Activated T-cell treated with anti-CD3 and anti-CD28 coated beads, Interleukin-2, amount 50 U/mL, for 4 hours (primary cell): ENCODE measurements at regions not wholly inside any gene's neighbourhood (a gene's known extent, or its start where the extent isn't known, plus 50 kb on each side); places are given as distances from the start of the nearest gene placed in this dataset.

ENCODE experiments used
- ATAC-seq, 2 donors: fragments of 200-7000 bp; cut with Tn5 transposase; one replicate each; pipeline ENCODE4 v1.10.0; 2021
- DNase-seq: peaks from one replicate; pipeline ENCODE4 v3.0.0-alpha.2; 2020
- H3K27me3 Mint-ChIP-seq: one replicate; pipeline ENCODE4 v1.8.0; 2021; ENCODE audit warnings: low read depth, mixed read lengths
- H3K36me3 Mint-ChIP-seq: one replicate; pipeline ENCODE4 v1.8.0; 2022; ENCODE audit warnings: mixed read lengths; ENCODE audit not compliant: insufficient read depth
- H3K4me1 Mint-ChIP-seq: one replicate; pipeline ENCODE4 v1.8.0; 2021; ENCODE audit warnings: low read depth, mixed read lengths
- H3K4me3 Mint-ChIP-seq: one replicate; pipeline ENCODE4 v1.8.0; 2021; ENCODE audit warnings: mild to moderate bottlenecking, moderate library complexity, mixed read lengths
- H3K9me3 Mint-ChIP-seq: one replicate; pipeline ENCODE4 v1.8.0; 2021; ENCODE audit warnings: mixed read lengths

DNA sequence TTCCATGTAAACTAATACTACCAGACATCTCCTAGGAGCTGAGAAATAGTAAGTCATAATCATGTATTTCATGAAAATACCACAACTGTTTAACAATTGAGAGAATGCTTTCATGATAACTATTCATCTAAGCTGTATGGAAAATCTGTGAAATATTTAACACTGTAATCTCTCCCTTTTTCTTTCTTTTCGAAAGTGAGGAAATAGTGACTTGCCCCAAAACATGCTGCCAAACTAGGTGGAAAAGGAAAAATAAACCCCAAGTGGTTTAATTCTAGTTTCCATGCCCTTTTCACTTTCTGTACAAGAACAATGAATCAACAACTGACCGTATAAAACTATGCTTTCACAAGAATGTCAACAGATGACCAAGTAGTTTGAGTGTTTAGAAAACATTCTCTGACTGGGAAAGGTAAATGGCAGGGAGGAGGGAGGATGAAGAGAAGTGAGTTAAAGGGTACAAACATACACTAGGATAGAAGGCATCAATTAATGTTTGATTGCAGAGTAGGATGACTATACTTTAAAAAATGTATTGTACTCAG, 147.5 kb upstream of the AVPR1A start:
- H3K4me3 Mint-ChIP-seq, result no peak overlapping the region
- no peaks in the 10 kb centered on the region for H3K4me1 Mint-ChIP-seq
- H3K36me3 Mint-ChIP-seq, result no peaks in the 10 kb centered on the region
- no peak for ATAC-seq
- no peaks in the 10 kb centered on the region for H3K9me3 Mint-ChIP-seq
- H3K27me3 Mint-ChIP-seq, result no peaks in the 10 kb centered on the region
- no peak for DNase-seq

DNA sequence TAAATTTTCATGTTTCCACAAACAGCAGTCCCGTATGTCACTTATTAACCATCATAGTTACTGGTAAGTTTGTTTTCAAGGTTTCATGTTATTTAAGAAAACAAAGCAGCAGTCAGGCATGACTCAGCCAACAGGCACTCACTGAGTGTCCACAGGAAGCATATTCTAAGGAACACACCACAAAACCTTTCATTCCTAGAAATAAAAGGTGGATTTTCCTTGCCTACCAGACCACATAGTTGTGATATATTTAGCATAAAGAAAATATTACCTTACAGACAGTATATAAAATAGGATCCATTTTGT, 143.3 kb upstream of the AVPR1A start:
- Mint-ChIP-seq H3K9me3 (no peaks in the 10 kb centered on the region), H3K36me3 (no peaks in the 10 kb centered on the region), H3K27me3 (no peaks in the 10 kb centered on the region), H3K4me1 (no peaks in the 10 kb centered on the region), H3K4me3 (no peak overlapping the region)
- ATAC-seq (no peak), DNase-seq (no peak)

DNA sequence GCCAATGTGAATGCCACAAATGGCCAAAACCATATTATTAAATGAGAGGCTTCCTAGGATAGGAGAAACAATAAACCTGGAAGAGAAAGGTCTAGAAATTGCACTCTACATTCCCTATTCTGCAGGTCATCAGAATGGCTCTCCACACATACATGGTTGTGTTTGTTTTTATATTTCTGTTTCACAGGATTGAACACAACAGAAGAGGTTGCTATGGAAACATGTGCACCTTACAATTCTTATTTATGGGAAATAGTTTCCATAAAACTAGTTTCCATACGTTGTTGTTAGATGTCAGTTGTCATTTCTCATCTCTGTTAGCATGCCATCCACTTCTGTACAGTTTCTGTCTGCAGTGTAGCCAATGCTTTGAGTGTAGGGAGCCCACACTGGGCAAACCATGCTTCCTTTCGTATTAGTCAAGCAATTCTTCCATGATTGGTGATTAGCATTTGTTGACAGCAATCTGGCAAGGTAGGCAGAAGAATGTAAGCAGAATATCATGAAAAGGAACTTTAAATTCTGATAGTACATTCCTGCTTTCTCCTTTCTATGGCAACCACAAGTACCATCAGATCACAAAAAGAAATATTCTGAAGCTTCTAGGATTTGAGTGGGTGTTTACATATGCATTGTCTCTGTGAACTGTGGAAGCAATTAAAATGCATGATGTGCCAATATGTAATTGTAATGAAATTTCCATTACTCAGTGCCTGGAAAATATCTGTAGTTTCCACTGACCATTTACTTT, 141.6 kb upstream of the AVPR1A start:
- no peaks in the 10 kb centered on the region for H3K27me3 Mint-ChIP-seq
- DNase-seq (no peak), ATAC-seq (no peak)
- H3K4me3 Mint-ChIP-seq, result no peak overlapping the region
- no peaks in the 10 kb centered on the region for H3K36me3 Mint-ChIP-seq
- H3K4me1 Mint-ChIP-seq, result no peaks in the 10 kb centered on the region
- H3K9me3 Mint-ChIP-seq, result no peaks in the 10 kb centered on the region

DNA sequence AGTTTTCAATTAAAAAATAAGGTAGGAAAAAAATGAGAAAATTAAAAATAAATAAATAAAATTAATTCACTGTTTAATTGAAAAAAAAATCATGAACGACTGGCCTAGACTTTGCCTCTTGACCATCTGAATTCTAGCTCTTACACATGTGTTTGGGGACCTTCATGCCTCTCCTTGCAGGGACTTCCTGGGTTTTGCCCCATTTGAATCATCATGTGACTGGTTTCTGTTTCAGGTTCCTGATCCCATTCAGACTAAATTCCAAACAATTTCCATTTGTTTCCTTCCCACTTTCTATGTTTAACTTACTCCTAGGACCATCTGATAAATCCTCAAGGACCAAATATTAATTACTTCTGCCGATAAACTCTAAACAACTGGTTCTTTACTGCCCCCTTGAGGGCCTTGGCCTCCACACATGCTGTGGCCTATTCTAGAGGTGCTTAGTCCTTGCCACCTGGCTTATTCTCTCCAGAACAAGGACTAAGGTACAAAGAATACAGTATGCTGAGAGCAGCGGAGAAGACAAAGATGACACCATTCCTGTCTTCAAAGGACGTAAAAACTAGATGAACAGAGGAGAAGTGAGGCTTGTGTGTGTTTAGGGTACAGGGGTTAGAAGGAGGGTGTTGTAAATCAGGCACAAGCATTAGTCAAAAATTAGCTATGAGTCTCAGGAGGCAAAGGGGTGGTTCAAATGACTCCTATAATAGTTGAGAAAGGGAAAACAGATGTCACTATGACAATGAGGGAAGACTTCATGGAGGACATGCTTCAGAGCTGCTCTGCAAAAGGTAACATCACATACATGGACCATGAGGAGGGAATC, 125.8 kb upstream of the AVPR1A start:
- ATAC-seq, result no peak

DNA sequence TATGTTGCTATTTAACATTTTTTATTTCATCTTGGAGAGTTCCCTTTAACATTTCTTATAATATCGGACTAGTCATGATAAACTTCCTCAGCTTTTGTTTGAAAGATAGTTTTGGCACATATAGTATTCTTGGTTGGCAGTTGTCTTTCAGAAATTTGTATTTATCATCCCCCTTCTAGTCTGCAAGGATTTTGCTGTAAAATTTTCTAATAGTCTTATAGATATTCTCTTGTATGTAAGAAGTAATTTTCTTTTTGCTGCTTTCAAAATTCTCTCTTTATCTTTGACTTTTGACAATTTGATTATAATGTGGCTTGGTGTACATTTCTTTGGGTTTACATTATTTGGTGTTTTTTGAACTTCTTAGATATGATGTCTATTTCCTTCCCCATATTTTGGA, 116.0 kb upstream of the AVPR1A start:
- ATAC-seq (no peak), DNase-seq (no peak)
- Mint-ChIP-seq H3K4me1 (no peaks in the 10 kb centered on the region), H3K27me3 (no peaks in the 10 kb centered on the region), H3K4me3 (no peak overlapping the region), H3K9me3 (peaks cover 26% of the 10 kb centered on the region), H3K36me3 (no peaks in the 10 kb centered on the region)

More for the DNA sequence above, 125.8 kb upstream of the AVPR1A start:
- Mint-ChIP-seq H3K4me1 (no peaks in the 10 kb centered on the region), H3K27me3 (no peaks in the 10 kb centered on the region), H3K9me3 (no peaks in the 10 kb centered on the region), H3K4me3 (no peak overlapping the region), H3K36me3 (no peaks in the 10 kb centered on the region)
- no peak for DNase-seq

GRCh38 chr12:63264629-63265028, 113.6 kb upstream of the AVPR1A start:
- Mint-ChIP-seq H3K4me3 (no peak overlapping the region), H3K27me3 (no peaks in the 10 kb centered on the region), H3K36me3 (no peaks in the 10 kb centered on the region), H3K9me3 (peaks cover 26% of the 10 kb centered on the region), H3K4me1 (no peaks in the 10 kb centered on the region)
- ATAC-seq, result no peak
- no peak for DNase-seq

DNA sequence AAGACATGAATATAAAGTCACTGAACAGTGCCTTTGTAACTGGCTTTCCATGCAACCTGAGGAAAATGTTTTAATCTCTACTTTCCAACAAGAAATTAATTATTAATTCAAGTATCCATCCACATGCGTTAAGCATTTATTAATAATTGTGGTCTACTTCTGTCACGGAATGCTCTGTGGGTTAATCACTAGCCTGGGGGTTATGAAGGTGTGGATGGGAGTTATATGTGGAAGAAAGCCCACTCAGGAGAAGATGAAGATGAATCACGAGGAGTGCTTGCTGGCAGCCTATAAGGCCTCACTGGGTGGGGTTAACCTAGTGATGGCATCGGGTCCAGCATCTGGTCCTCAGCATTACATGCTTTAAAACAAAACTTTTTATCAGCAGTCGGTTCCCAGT, 99.5 kb upstream of the AVPR1A start:
- Mint-ChIP-seq H3K4me3 (no peak overlapping the region), H3K36me3 (no peaks in the 10 kb centered on the region), H3K9me3 (no peaks in the 10 kb centered on the region), H3K4me1 (no peaks in the 10 kb centered on the region), H3K27me3 (no peaks in the 10 kb centered on the region)
- ATAC-seq (no peak), DNase-seq (no peak)

DNA sequence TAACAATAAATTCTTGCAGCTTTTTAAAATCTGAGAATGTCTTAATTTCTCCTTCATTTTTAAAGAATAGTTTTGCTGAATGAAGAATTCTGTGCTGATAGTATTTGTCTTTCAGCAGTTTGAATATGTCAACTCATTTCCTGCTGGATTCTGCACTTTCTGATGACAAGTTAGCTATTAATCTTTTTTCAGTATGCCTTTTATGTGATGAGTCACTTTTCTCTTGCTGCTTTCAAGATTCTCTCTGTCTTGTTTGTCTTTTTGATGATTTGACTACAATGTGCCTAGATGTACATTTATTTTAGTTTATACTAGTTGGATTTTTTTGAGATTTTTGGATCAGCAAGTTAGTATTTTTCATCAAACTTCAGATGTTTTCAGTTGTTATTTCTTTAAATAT, 87.9 kb upstream of the AVPR1A start:
- DNase-seq (no peak), ATAC-seq (no peak)
- Mint-ChIP-seq H3K9me3 (peaks cover 12% of the 10 kb centered on the region), H3K4me3 (no peak overlapping the region), H3K4me1 (no peaks in the 10 kb centered on the region), H3K36me3 (no peaks in the 10 kb centered on the region), H3K27me3 (no peaks in the 10 kb centered on the region)

DNA sequence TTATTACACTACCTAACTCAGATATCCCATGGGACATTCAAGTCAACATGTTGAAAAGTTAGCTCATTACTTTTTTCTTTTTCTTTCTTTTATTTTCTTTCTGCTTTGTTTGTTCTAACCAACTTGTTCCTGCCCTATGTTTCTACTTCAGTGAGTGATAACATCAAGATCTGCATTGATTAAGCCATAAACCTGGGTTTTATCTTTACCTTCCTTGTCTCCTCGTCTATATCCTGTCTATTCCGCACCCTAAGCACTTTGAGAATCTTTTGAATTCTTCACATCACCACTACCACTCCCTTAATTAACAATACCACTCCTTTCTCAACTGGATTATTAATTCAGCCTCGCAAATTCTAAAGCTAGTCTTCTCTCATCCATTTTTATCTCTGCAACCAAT, 81.9 kb upstream of the AVPR1A start:
- ATAC-seq, result no peak
- H3K27me3 Mint-ChIP-seq, result no peaks in the 10 kb centered on the region
- H3K9me3 Mint-ChIP-seq, result peaks cover 7% of the 10 kb centered on the region
- no peaks in the 10 kb centered on the region for H3K36me3 Mint-ChIP-seq
- no peak overlapping the region for H3K4me3 Mint-ChIP-seq
- no peak for DNase-seq
- no peaks in the 10 kb centered on the region for H3K4me1 Mint-ChIP-seq

DNA sequence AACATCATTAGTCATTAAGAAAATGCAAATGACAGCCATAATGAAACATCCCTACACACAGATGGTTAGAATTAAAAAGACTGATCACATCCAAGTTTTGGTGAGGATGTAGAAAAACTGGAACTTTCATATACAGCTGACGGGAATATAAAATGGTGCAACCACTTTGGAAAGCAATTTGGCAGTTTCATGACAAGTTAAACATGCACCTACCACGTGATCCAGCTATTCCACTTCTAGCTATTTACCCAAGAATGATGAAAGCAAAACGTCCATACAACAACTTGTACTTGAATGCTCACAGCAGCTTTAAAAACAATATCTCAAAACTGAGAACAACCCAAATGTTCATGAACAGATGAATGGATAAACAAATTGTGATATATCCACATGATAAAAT, 77.9 kb upstream of the AVPR1A start:
- Mint-ChIP-seq H3K4me3 (no peak overlapping the region), H3K36me3 (no peaks in the 10 kb centered on the region), H3K4me1 (no peaks in the 10 kb centered on the region), H3K27me3 (no peaks in the 10 kb centered on the region), H3K9me3 (peaks cover 4% of the 10 kb centered on the region)
- DNase-seq (no peak), ATAC-seq (no peak)

DNA sequence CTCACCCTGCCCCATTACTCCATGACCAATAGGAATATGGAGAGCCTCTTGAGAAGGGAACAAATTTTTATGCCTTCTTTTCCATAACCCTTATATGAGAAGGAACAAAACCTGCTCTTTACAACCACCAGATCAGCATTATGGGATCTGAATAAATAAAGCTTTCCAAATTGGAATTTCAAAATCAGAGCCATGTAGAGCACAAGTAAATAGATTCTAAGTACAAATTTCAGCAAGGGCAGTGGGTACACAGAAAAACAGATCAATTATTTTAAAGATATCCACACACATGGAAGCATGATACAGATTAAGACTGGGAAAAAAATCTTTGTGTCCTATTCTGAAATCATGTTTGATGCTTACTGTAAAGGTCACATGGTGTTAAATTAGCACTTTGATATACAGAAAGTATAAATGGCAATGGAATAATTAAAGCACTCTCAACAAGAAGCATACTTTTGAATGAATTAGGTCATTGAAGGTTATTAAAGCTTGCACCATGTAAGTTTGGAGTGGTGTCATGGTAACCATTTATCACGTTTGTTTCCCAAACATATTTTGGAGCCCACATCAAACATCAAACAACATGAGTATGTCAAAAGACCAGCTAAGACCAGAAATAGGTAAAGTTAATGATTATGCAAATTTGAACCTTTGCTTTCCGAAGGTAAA, 75.9 kb upstream of the AVPR1A start:
- no peak overlapping the region for H3K4me3 Mint-ChIP-seq
- DNase-seq, result no peak
- no peaks in the 10 kb centered on the region for H3K27me3 Mint-ChIP-seq
- no peaks in the 10 kb centered on the region for H3K36me3 Mint-ChIP-seq
- H3K9me3 Mint-ChIP-seq, result no peaks in the 10 kb centered on the region
- H3K4me1 Mint-ChIP-seq, result no peaks in the 10 kb centered on the region
- no peak for ATAC-seq

- no peak for ATAC-seq
- no peak for DNase-seq
- Mint-ChIP-seq H3K36me3 (no peaks in the 10 kb centered on the region), H3K4me1 (no peaks in the 10 kb centered on the region), H3K9me3 (no peaks in the 10 kb centered on the region), H3K27me3 (no peaks in the 10 kb centered on the region), H3K4me3 (no peak overlapping the region)
Observed at GRCh38 chr12:63224396-63224795, 73.4 kb upstream of the AVPR1A start.

GRCh38 chr12:63223128-63223527, 72.1 kb upstream of the AVPR1A start:
- H3K9me3 Mint-ChIP-seq, result no peaks in the 10 kb centered on the region
- DNase-seq (no peak), ATAC-seq (no peak)
- no peaks in the 10 kb centered on the region for H3K36me3 Mint-ChIP-seq
- H3K27me3 Mint-ChIP-seq, result no peaks in the 10 kb centered on the region
- H3K4me1 Mint-ChIP-seq, result no peaks in the 10 kb centered on the region
- no peak overlapping the region for H3K4me3 Mint-ChIP-seq

DNA sequence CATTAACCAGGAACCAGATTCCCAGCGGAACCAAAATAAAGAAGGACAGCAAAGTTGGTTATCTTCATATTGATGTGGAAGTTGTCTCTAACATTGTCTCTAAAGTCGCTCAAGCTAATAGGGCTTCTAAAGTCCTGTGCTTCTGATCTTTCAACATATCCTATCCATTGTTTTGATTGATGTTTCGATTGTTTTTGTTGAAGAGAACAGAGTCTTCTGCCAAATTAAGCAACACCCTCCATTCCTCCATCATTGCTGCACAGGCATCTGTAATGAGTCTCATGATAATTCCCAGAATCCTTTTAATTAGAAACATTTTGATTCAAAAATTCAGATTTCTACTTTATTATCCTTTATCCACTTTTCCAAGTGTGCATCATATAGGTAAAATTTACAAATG, 71.6 kb upstream of the AVPR1A start:
- H3K9me3 Mint-ChIP-seq, result no peaks in the 10 kb centered on the region
- no peak overlapping the region for H3K4me3 Mint-ChIP-seq
- no peak for DNase-seq
- no peaks in the 10 kb centered on the region for H3K36me3 Mint-ChIP-seq
- no peak for ATAC-seq
- H3K27me3 Mint-ChIP-seq, result no peaks in the 10 kb centered on the region
- H3K4me1 Mint-ChIP-seq, result no peaks in the 10 kb centered on the region

DNA sequence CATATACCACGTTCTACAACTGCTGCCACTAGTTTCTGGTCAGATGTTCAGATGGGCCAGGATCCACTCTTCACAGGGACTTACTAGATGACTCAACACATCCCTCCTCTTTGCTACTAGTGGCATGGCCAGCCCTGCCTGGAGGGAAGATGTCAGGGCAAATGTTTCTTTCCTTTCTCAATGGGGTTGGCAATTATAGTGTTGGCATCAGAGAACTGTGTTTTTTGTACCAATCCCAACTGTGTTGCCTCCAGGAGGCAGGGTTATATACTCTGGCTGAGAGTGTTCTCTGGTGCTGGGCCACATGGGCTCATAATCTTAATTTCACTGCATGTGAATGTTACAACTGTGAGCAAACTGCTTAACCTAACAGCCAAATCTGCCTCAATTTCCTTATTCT, 69.9 kb upstream of the AVPR1A start:
- Mint-ChIP-seq H3K27me3 (no peaks in the 10 kb centered on the region), H3K4me3 (no peak overlapping the region), H3K36me3 (no peaks in the 10 kb centered on the region), H3K4me1 (no peaks in the 10 kb centered on the region), H3K9me3 (peaks cover 3% of the 10 kb centered on the region)
- DNase-seq (no peak), ATAC-seq (no peak)
